ENCODE measurements at regions not wholly inside any gene's neighbourhood (a gene's known extent, or its start where the extent isn't known, plus 50 kb on each side); places are given as distances from the start of the nearest gene placed in this dataset.

- TF ChIP-seq CTCF (IDR thresholded peaks at IDR 0.05; ENCODE audit: low read depth, low read length, missing input control), result no peak
- no peak for TF ChIP-seq RAD21 (IDR thresholded peaks at IDR 0.05)
- TF ChIP-seq REST (IDR thresholded peaks at IDR 0.05), result no peak
- no peak for TF ChIP-seq MAX (IDR thresholded peaks at IDR 0.05)
- no peak for TF ChIP-seq EGR1 (IDR thresholded peaks at IDR 0.05; ENCODE audit: low read depth in 2 of 2)
- TF ChIP-seq SP1 (IDR thresholded peaks at IDR 0.05), result no peak
- TF ChIP-seq JUND (IDR thresholded peaks at IDR 0.05), result no peak
- TF ChIP-seq GABPA (IDR thresholded peaks at IDR 0.05 in 1 of 2, conservative IDR thresholded peaks at IDR 0.05 in 1 of 2), result no peak
- TF ChIP-seq FOXA1 (IDR thresholded peaks at IDR 0.05), result no peak
- no peak for TF ChIP-seq TAF1 (conservative IDR thresholded peaks at IDR 0.05)
- no peak for TF ChIP-seq YY1 (IDR thresholded peaks at IDR 0.05)
- TF ChIP-seq NR2F2 (IDR thresholded peaks at IDR 0.05), result no peak
Observed at GRCh38 chr7:49434846-49435245, 338.6 kb upstream of the VWC2 start.

All from liver (tissue), 3 donors.